GM18511 (cell line): ENCODE measurements at regions not wholly inside any gene's neighbourhood (a gene's known extent, or its start where the extent isn't known, plus 50 kb on each side); places are given as distances from the start of the nearest gene placed in this dataset.
A peak's percentile ranks its signal among the peaks of the same experiment; 100 is the strongest.
"Not testable (repeated sequence)": the region's sequence is repeated elsewhere in the genome, so short reads cannot be mapped to it uniquely, and the experiment has no call there.

Experiments used
- ATAC-seq: cut with Tn5 transposase; IDR thresholded peaks from one replicate; pipeline ENCODE4 v1.9.1; 2021; ENCODE audit warnings: mild to moderate bottlenecking, moderate library complexity; ENCODE audit not compliant: unreplicated experiment

- no peak for ATAC-seq
Observed at GRCh38 chr5:117748336-117748735, 1173.7 kb upstream of the SEMA6A start.

- no peak for ATAC-seq
Observed at GRCh38 chr5:117743337-117743736, 1168.7 kb upstream of the SEMA6A start.

GRCh38 chr5:117741655-117742206 lies 1167.1 kb upstream of the SEMA6A start:
- ATAC-seq, result no peak

- no peak for ATAC-seq
Observed at GRCh38 chr5:117740268-117740667, 1165.6 kb upstream of the SEMA6A start.

GRCh38 chr5:117738571-117738970 lies 1163.9 kb upstream of the SEMA6A start:
- ATAC-seq, result no peak

- ATAC-seq, result no peak
Observed at GRCh38 chr5:117736698-117737097, 1162.1 kb upstream of the SEMA6A start.

GRCh38 chr5:117734056-117734455 lies 1159.4 kb upstream of the SEMA6A start:
- no peak for ATAC-seq

- ATAC-seq, result no peak
Observed at GRCh38 chr5:117733051-117733450, 1158.4 kb upstream of the SEMA6A start.

- ATAC-seq, result no peak
Observed at GRCh38 chr5:117732264-117732663, 1157.6 kb upstream of the SEMA6A start.

GRCh38 chr5:117731446-117731845 lies 1156.8 kb upstream of the SEMA6A start:
- no peak for ATAC-seq

- not testable (repeated sequence) for ATAC-seq
Observed at GRCh38 chr5:117720784-117721183, 1146.2 kb upstream of the SEMA6A start.

- ATAC-seq, result no peak
Observed at GRCh38 chr5:117719413-117719812, 1144.8 kb upstream of the SEMA6A start.

- ATAC-seq, result no peak
Observed at GRCh38 chr5:117713585-117714198, 1139.1 kb upstream of the SEMA6A start.

- ATAC-seq, result no peak
Observed at GRCh38 chr5:117701062-117701461, 1126.4 kb upstream of the SEMA6A start.

- no peak for ATAC-seq
Observed at GRCh38 chr5:117692606-117693005, 1118.0 kb upstream of the SEMA6A start.

- ATAC-seq, result no peak
Observed at GRCh38 chr5:117691081-117691870, 1116.7 kb upstream of the SEMA6A start.

- ATAC-seq, result no peak
Observed at GRCh38 chr5:117690612-117691011, 1116.0 kb upstream of the SEMA6A start.

- no peak for ATAC-seq
Observed at GRCh38 chr5:117686926-117687325, 1112.3 kb upstream of the SEMA6A start.

GRCh38 chr5:117682416-117682815 lies 1107.8 kb upstream of the SEMA6A start:
- no peak for ATAC-seq

GRCh38 chr5:117681431-117682254 lies 1107.0 kb upstream of the SEMA6A start:
- ATAC-seq, result peak; percentile 88

GRCh38 chr5:117680426-117680825 lies 1105.8 kb upstream of the SEMA6A start:
- no peak for ATAC-seq
